NCI-H128 (cell line): ENCODE measurements at regions not wholly inside any gene's neighbourhood (a gene's known extent, or its start where the extent isn't known, plus 50 kb on each side); places are given as distances from the start of the nearest gene placed in this dataset.

Experiments
- DNase-seq: peaks from one replicate; lab custom pipeline; 2025; ENCODE audit not compliant: unreplicated experiment; lab: John Stamatoyannopoulos, UW

- no peak for DNase-seq
Measured at GRCh38 chr10:21327289-21327993, 198.0 kb downstream of the SKIDA1 start.

GRCh38 chr10:21326594-21327288 is 198.7 kb downstream of the SKIDA1 start:
- no peak for DNase-seq

GRCh38 chr10:21318540-21319167 is 206.8 kb downstream of the SKIDA1 start:
- peak; percentile 4 for DNase-seq

- no peak for DNase-seq
Measured at GRCh38 chr10:21317902-21318301, 207.6 kb downstream of the SKIDA1 start.

GRCh38 chr10:21315645-21316220 is 209.7 kb downstream of the SKIDA1 start:
- no peak for DNase-seq

GRCh38 chr10:21314906-21315644 is 210.4 kb downstream of the SKIDA1 start:
- no peak for DNase-seq

GRCh38 chr10:21314111-21314626 is 211.3 kb downstream of the SKIDA1 start:
- DNase-seq: no peak

GRCh38 chr10:21313691-21314090 is 211.8 kb downstream of the SKIDA1 start:
- DNase-seq: no peak

GRCh38 chr10:21311426-21311825 is 214.1 kb downstream of the SKIDA1 start:
- no peak for DNase-seq

- DNase-seq: no peak
Measured at GRCh38 chr10:21309427-21309826, 216.1 kb downstream of the SKIDA1 start.

GRCh38 chr10:21308946-21309345 is 216.5 kb downstream of the SKIDA1 start:
- no peak for DNase-seq

GRCh38 chr10:21308018-21308417 is 217.5 kb downstream of the SKIDA1 start:
- no peak for DNase-seq

- DNase-seq: no peak
Measured at GRCh38 chr10:21304608-21305007, 220.9 kb downstream of the SKIDA1 start.

GRCh38 chr10:21304198-21304597 is 221.3 kb downstream of the SKIDA1 start:
- no peak for DNase-seq

GRCh38 chr10:21300551-21300950 is 224.9 kb downstream of the SKIDA1 start:
- DNase-seq: no peak

- DNase-seq: no peak
Measured at GRCh38 chr10:21299330-21299729, 226.2 kb downstream of the SKIDA1 start.

GRCh38 chr10:21298701-21299100 is 226.8 kb downstream of the SKIDA1 start:
- no peak for DNase-seq

- no peak for DNase-seq
Measured at GRCh38 chr10:21297603-21298383, 227.7 kb downstream of the SKIDA1 start.

- DNase-seq: no peak
Measured at GRCh38 chr10:21296575-21297355, 228.7 kb downstream of the SKIDA1 start.
